ENCODE measurements at regions not wholly inside any gene's neighbourhood (a gene's known extent, or its start where the extent isn't known, plus 50 kb on each side); places are given as distances from the start of the nearest gene placed in this dataset.

GRCh38 chr2:234606896-234607295 lies 110.0 kb upstream of the ARL4C start:
- TF ChIP-seq CTCF (IDR thresholded peaks at IDR 0.05 in 4 of 5, conservative IDR thresholded peaks at IDR 0.05 in 1 of 5) (no peak), POLR2A (IDR thresholded peaks at IDR 0.05) (no peak)
